ENCODE measurements at regions not wholly inside any gene's neighbourhood (a gene's known extent, or its start where the extent isn't known, plus 50 kb on each side); places are given as distances from the start of the nearest gene placed in this dataset.

- Histone ChIP-seq H3K9ac (ENCODE audit: low read length in 3 of 3) (no peak overlapping the region), H3K9me3 (ENCODE audit: control insufficient read depth in 2 of 3, insufficient read depth in 1 of 3, low read length in 3 of 3) (no peaks in the 10 kb centered on the region), H3K27me3 (ENCODE audit: control insufficient read depth, insufficient read depth, low read length) (no peaks in the 10 kb centered on the region), H3K36me3 (ENCODE audit: control insufficient read depth in 2 of 3, insufficient read depth in 3 of 3, low read length in 3 of 3) (no peaks in the 10 kb centered on the region), H3K4me3 (ENCODE audit: low read length in 3 of 3) (no peak overlapping the region), H3K4me1 (ENCODE audit: control insufficient read depth in 2 of 3, insufficient read depth in 2 of 3, low read depth in 1 of 3, low read length in 3 of 3) (no peaks in the 10 kb centered on the region), H3K27ac (ENCODE audit: low read depth in 2 of 2, low read length in 2 of 2) (no peak overlapping the region)
- FAIRE-seq (no peak), DNase-seq (no peak)
- TF ChIP-seq CTCF (IDR thresholded peaks at IDR 0.05; ENCODE audit: borderline replicate concordance, extremely low read depth, insufficient read depth) = no peak
- intact Hi-C loops (cut with DNase I) = no loop called here
Observed at GRCh38 chr7:70937424-70937823, 194.5 kb upstream of the GALNT17 start.

- H3K27me3 ChIP-seq (ENCODE audit: control insufficient read depth, insufficient read depth, low read length) = no peaks in the 10 kb centered on the region
- no peaks in the 10 kb centered on the region for H3K4me1 ChIP-seq (ENCODE audit: control insufficient read depth in 2 of 3, insufficient read depth in 2 of 3, low read depth in 1 of 3, low read length in 3 of 3)
- intact Hi-C loops (cut with DNase I) = no loop called here
- H3K9ac ChIP-seq (ENCODE audit: low read length in 3 of 3) = no peak overlapping the region
- FAIRE-seq = no peak
- H3K27ac ChIP-seq (ENCODE audit: low read depth in 2 of 2, low read length in 2 of 2) = no peak overlapping the region
- H3K9me3 ChIP-seq (ENCODE audit: control insufficient read depth in 2 of 3, insufficient read depth in 1 of 3, low read length in 3 of 3) = no peaks in the 10 kb centered on the region
- no peak for TF ChIP-seq CTCF (IDR thresholded peaks at IDR 0.05; ENCODE audit: borderline replicate concordance, extremely low read depth, insufficient read depth)
- no peak for DNase-seq
- no peaks in the 10 kb centered on the region for H3K36me3 ChIP-seq (ENCODE audit: control insufficient read depth in 2 of 3, insufficient read depth in 3 of 3, low read length in 3 of 3)
- H3K4me3 ChIP-seq (ENCODE audit: low read length in 3 of 3) = no peak overlapping the region
Observed at GRCh38 chr7:70940597-70940996, 191.3 kb upstream of the GALNT17 start.

GRCh38 chr7:70942791-70943190 lies 189.2 kb upstream of the GALNT17 start:
- intact Hi-C loops (cut with DNase I) = no loop called here
- no peak for TF ChIP-seq CTCF (IDR thresholded peaks at IDR 0.05; ENCODE audit: borderline replicate concordance, extremely low read depth, insufficient read depth)
- Histone ChIP-seq H3K9ac (ENCODE audit: low read length in 3 of 3) (no peak overlapping the region), H3K9me3 (ENCODE audit: control insufficient read depth in 2 of 3, insufficient read depth in 1 of 3, low read length in 3 of 3) (no peaks in the 10 kb centered on the region), H3K27ac (ENCODE audit: low read depth in 2 of 2, low read length in 2 of 2) (no peak overlapping the region), H3K27me3 (ENCODE audit: control insufficient read depth, insufficient read depth, low read length) (no peaks in the 10 kb centered on the region), H3K36me3 (ENCODE audit: control insufficient read depth in 2 of 3, insufficient read depth in 3 of 3, low read length in 3 of 3) (no peaks in the 10 kb centered on the region), H3K4me3 (ENCODE audit: low read length in 3 of 3) (no peak overlapping the region), H3K4me1 (ENCODE audit: control insufficient read depth in 2 of 3, insufficient read depth in 2 of 3, low read depth in 1 of 3, low read length in 3 of 3) (no peaks in the 10 kb centered on the region)
- FAIRE-seq = no peak
- DNase-seq = no peak

GRCh38 chr7:70944516-70944915 lies 187.4 kb upstream of the GALNT17 start:
- intact Hi-C loops (cut with DNase I) = no loop called here
- Histone ChIP-seq H3K9ac (ENCODE audit: low read length in 3 of 3) (no peak overlapping the region), H3K4me3 (ENCODE audit: low read length in 3 of 3) (no peak overlapping the region), H3K27ac (ENCODE audit: low read depth in 2 of 2, low read length in 2 of 2) (no peak overlapping the region), H3K4me1 (ENCODE audit: control insufficient read depth in 2 of 3, insufficient read depth in 2 of 3, low read depth in 1 of 3, low read length in 3 of 3) (no peaks in the 10 kb centered on the region), H3K36me3 (ENCODE audit: control insufficient read depth in 2 of 3, insufficient read depth in 3 of 3, low read length in 3 of 3) (no peaks in the 10 kb centered on the region), H3K27me3 (ENCODE audit: control insufficient read depth, insufficient read depth, low read length) (no peaks in the 10 kb centered on the region), H3K9me3 (ENCODE audit: control insufficient read depth in 2 of 3, insufficient read depth in 1 of 3, low read length in 3 of 3) (no peaks in the 10 kb centered on the region)
- no peak for TF ChIP-seq CTCF (IDR thresholded peaks at IDR 0.05; ENCODE audit: borderline replicate concordance, extremely low read depth, insufficient read depth)
- no peak for FAIRE-seq
- DNase-seq = no peak
